ENCODE measurements at regions not wholly inside any gene's neighbourhood (a gene's known extent, or its start where the extent isn't known, plus 50 kb on each side); places are given as distances from the start of the nearest gene placed in this dataset.

- TF ChIP-seq CTCF (IDR thresholded peaks at IDR 0.05) (no peak), POLR2A (IDR thresholded peaks at IDR 0.05) (no peak)
Observed at GRCh38 chr7:42405782-42406181, 168.8 kb upstream of the GLI3 start.
